ENCODE measurements at regions not wholly inside any gene's neighbourhood (a gene's known extent, or its start where the extent isn't known, plus 50 kb on each side); places are given as distances from the start of the nearest gene placed in this dataset.

GRCh38 chr1:157252473-157252872, 114.3 kb upstream of the ETV3 start:
- Histone ChIP-seq H2AK9ac (replicated peaks; ENCODE audit: low read depth, low read length, poor library complexity) (no peak overlapping the region), H4K5ac (ENCODE audit: low read depth, low read length) (no peak overlapping the region), H3K9ac (ENCODE audit: low read depth, low read length) (no peak overlapping the region), H3K79me1 (ENCODE audit: low read depth in 1 of 2, low read length in 2 of 2) (no peaks in the 10 kb centered on the region), H3K9me3 (ENCODE audit: control insufficient read depth, insufficient read depth, low read length) (no peaks in the 10 kb centered on the region), H2BK15ac (ENCODE audit: low read depth, low read length) (no peak overlapping the region), H3K4me3 (ENCODE audit: insufficient read depth, low read depth, low read length) (no peak overlapping the region), H4K20me1 (ENCODE audit: insufficient read depth, low read length) (no peaks in the 10 kb centered on the region), H3K4ac (ENCODE audit: low read depth, low read length) (no peak overlapping the region), H2BK20ac (ENCODE audit: low read depth, low read length) (no peak overlapping the region), H3K14ac (replicated peaks; ENCODE audit: low read depth, low read length) (no peak overlapping the region), H4K8ac (ENCODE audit: low read depth in 2 of 2, low read length in 2 of 2) (no peak overlapping the region), H3K18ac (ENCODE audit: low read depth, low read length) (no peak overlapping the region), H3K27me3 (ENCODE audit: control insufficient read depth, insufficient read depth, low read length) (no peaks in the 10 kb centered on the region), H2BK5ac (ENCODE audit: low read depth, low read length, poor library complexity, severe bottlenecking) (no peak overlapping the region), H3K9me1 (ENCODE audit: insufficient read depth, low read length) (no peaks in the 10 kb centered on the region), H2BK120ac (ENCODE audit: low read depth, low read length) (no peak overlapping the region), H3K56ac (ENCODE audit: extremely low read depth, insufficient read depth, low read length) (no peak overlapping the region), H3K27ac (ENCODE audit: insufficient read depth, low read length) (no peak overlapping the region), H2AFZ (replicated peaks; ENCODE audit: low read length, poor library complexity) (no peak overlapping the region), H2AK5ac (ENCODE audit: low read depth, low read length) (no peak overlapping the region), H3K23ac (ENCODE audit: low read depth, low read length) (no peak overlapping the region), H3K36me3 (ENCODE audit: control insufficient read depth, insufficient read depth, low read length) (no peaks in the 10 kb centered on the region), H3K4me2 (ENCODE audit: low read depth, low read length) (no peak overlapping the region), H4K91ac (ENCODE audit: insufficient read depth, low read depth, low read length) (no peak overlapping the region), H3K4me1 (ENCODE audit: control insufficient read depth, insufficient read depth, low read length) (no peaks in the 10 kb centered on the region)
- dilution Hi-C loops (cut with HindIII; ENCODE audit: low sequenced_read_pairs, unreplicated experiment), result no loop called here
- DNase-seq, result no peak
- BruUV-seq (replicated peaks), result no TSS peak
- intact Hi-C loops (cut with micrococcal nuclease), result no loop called here
- 43% methylated on average over 1 of the region's 2 CpGs; no CpG with 5 or more reads in 1 of the 2 experiments for WGBS, 2 experiments (ENCODE audit: extremely low coverage in 2 of 2, insufficient read length in 1 of 2)
- in situ Hi-C loops (cut with MboI; ENCODE audit: low sequenced_read_pairs), result no loop called here
- no peak for TF ChIP-seq POLR2A (IDR thresholded peaks at IDR 0.05; ENCODE audit: low read depth, low read length)
- TF ChIP-seq BHLHE40 (IDR thresholded peaks at IDR 0.05; ENCODE audit: low read depth, low read length), result no peak
- no peak for TF ChIP-seq CHD1 (IDR thresholded peaks at IDR 0.05; ENCODE audit: low read depth, low read length)
- TF ChIP-seq FOS (IDR thresholded peaks at IDR 0.05; ENCODE audit: low read depth, low read length), result no peak
- no peak for TF ChIP-seq RCOR1 (IDR thresholded peaks at IDR 0.05; ENCODE audit: insufficient replicate concordance, low read length)
- TF ChIP-seq USF2 (IDR thresholded peaks at IDR 0.05; ENCODE audit: low read depth, low read length), result no peak
- TF ChIP-seq MAFK (IDR thresholded peaks at IDR 0.05; ENCODE audit: low read depth, low read length), result no peak
- TF ChIP-seq CTCF (conservative IDR thresholded peaks at IDR 0.05; ENCODE audit: low read depth, low read length), result no peak
- TF ChIP-seq ELK1 (IDR thresholded peaks at IDR 0.05; ENCODE audit: borderline replicate concordance, low read depth, low read length), result no peak
- TF ChIP-seq RFX5 (IDR thresholded peaks at IDR 0.05; ENCODE audit: low read depth, low read length), result no peak
- TF ChIP-seq RAD21 (IDR thresholded peaks at IDR 0.05; ENCODE audit: low read length), result no peak
- ChIA-PET POLR2A (ENCODE audit: unreplicated experiment) (no interaction called here), CTCF (no interaction called here)
- no peak for ATAC-seq (ENCODE audit: low read depth)
